GM12864 (cell line): ENCODE measurements at regions not wholly inside any gene's neighbourhood (a gene's known extent, or its start where the extent isn't known, plus 50 kb on each side); places are given as distances from the start of the nearest gene placed in this dataset.

Source experiments
- DNase-seq: peaks from one replicate; pipeline ENCODE4 v3.0.0-alpha.2; 2011; ENCODE audit warnings: low read depth
- H3K4me3 ChIP-seq: 2 replicates; pipeline ENCODE4 v1.5.1; 2011; ENCODE audit warnings: mild to moderate bottlenecking, low read depth, low read length, control low read depth
- TF ChIP-seq, protein P1 (sequence below): IDR thresholded peaks from 2 replicates; pipeline ENCODE4 v1.5.1; 2011; ENCODE audit warnings: low read depth, mild to moderate bottlenecking, moderate library complexity, low read length, control low read depth, inconsistent platforms; ENCODE audit errors: missing control alignments

DNA sequence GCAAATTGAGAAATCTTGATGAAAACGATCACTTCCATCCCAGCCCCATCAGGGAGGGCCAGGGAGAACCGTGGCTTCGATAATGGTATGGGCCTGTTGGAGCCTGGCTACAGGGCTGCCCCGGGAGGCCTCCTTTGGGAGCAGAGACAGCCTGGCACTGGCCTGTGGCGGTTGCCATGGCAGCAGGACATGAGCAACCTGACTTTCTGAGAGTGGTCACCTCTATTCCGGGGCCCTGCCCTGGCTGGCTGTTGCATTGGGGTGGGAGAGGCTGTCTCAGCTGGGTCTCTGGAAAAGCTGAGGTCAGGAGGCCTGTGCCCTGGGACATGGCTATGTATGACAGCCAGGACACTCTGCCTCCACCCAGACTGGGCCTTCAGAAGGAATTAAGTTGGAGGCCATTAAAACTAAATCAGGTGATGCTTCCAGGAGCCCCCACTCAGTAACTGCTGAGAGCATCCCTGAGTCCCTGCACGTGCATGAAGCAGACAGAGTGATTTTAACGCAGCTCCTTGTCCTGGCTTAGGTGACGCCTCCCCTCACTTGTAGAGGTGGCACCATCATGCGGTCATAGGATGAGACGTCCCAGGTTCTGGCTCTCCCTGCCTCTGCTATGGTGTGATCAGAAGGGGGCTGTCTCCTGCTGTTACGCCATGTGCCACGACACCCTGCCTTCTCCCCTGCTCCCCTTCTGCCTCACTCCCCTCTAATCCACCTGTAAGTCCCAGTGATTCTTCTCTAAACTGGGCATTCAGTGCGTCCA is 126.3 kb downstream of the SLC25A47 start:
- DNase-seq: no peak
- TF ChIP-seq, protein P1, sequence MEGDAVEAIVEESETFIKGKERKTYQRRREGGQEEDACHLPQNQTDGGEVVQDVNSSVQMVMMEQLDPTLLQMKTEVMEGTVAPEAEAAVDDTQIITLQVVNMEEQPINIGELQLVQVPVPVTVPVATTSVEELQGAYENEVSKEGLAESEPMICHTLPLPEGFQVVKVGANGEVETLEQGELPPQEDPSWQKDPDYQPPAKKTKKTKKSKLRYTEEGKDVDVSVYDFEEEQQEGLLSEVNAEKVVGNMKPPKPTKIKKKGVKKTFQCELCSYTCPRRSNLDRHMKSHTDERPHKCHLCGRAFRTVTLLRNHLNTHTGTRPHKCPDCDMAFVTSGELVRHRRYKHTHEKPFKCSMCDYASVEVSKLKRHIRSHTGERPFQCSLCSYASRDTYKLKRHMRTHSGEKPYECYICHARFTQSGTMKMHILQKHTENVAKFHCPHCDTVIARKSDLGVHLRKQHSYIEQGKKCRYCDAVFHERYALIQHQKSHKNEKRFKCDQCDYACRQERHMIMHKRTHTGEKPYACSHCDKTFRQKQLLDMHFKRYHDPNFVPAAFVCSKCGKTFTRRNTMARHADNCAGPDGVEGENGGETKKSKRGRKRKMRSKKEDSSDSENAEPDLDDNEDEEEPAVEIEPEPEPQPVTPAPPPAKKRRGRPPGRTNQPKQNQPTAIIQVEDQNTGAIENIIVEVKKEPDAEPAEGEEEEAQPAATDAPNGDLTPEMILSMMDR: no peak

DNA sequence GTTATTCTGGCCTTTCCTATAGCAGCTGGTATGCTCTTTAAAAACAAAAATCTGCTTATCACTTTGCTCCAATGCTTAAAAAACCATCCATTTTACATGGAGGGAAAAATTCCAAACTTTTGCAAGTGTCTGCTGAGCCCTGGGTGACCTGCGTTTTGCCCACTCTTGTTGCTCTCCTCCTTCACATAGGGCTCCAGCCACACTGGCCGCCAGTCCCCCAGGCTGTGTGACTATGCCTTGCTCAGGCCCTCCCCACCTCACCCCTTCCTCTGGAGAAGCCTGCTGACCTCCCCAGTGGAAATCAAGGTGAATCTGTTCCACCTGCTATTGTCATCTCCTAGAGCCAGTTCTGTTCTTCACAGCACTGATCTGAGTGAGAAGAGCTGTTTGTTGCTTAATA is 126.9 kb downstream of the SLC25A47 start:
- no peak for DNase-seq
- H3K4me3 ChIP-seq: no peak overlapping the region
- TF ChIP-seq, protein P1: no peak

More for the DNA sequence above, 126.3 kb downstream of the SLC25A47 start:
- no peak overlapping the region for H3K4me3 ChIP-seq

DNA sequence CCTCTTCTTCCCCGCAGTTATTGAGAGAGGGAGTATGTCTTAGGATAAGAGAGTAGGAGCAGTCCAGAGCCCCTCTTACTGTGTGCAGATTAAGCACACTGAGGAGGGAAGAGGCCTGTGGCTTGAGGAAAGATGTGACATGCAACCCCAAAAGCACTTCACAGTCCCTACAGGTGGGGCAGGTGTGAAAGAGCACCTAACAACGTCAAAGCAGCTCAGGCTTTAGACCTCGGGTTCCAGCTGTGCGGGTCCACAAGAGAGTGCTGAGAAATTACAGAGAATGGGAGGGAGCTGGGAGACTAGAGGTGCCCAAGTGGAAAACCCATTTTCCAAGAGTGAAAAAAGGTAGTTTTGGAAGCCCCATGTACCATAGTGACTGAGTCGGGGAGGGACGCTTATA is 127.6 kb downstream of the SLC25A47 start:
- TF ChIP-seq, protein P1: no peak
- no peak overlapping the region for H3K4me3 ChIP-seq
- DNase-seq: no peak

DNA sequence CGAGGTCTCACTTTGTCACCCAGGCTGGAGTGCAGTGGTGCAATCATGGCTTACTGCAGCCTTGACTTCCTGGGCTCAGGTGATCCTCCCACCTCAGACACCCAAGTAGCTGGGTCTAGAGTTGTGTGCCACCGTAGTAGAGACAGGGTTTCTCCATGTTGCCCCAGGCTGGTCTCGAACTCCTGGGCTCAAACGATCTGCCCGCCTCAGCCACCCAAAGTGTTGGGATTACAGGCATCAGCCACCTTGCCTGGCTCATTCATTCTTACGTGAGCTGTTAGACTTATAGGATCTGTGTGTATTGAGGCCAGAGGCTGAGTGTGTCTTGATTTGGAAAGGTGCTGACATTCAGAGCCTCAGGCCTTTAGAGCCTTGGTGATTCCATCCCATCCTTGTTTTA is 128.1 kb downstream of the SLC25A47 start:
- TF ChIP-seq, protein P1: no peak
- DNase-seq: no peak
- H3K4me3 ChIP-seq: no peak overlapping the region

DNA sequence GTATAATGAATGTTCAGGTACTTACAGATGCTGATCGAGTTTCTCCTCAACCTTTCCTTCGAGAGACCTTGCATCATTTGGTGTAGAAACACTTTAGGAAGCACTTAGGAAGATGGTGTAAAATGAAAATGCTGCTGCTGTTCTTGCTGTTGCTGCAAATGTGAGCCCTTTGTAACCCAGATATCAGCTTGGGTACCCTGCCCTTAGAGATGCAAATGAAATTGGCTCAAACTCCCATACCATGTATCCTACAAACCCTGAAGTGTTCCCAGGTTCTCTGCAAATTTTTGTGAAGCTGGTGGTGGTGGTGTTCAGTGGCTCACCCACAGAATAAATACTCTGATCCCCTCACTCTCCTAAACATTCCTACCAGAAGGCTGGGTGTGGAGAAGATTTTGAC is 130.8 kb downstream of the SLC25A47 start:
- no peak overlapping the region for H3K4me3 ChIP-seq
- TF ChIP-seq, protein P1: no peak
- no peak for DNase-seq

DNA sequence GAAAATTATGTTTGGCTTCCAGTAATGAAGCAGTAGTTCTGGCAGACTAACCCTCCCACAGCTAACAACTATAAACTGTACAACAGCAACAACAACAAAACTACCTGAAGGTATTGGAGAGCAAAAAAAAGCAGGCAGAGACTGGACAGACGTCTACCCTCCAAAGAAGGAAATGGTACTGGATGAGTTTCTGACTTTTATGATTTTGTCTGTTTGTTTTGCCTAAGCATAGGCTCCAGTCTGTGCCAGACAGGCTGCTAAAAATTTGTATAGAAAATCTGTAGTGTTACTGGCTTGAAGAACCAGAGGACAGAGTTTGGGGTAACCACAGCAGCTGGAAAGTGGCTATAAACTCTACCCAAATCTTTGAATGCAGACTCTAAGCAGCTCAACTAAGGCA is 131.3 kb downstream of the SLC25A47 start:
- no peak overlapping the region for H3K4me3 ChIP-seq
- no peak for DNase-seq
- TF ChIP-seq, protein P1: no peak

DNA sequence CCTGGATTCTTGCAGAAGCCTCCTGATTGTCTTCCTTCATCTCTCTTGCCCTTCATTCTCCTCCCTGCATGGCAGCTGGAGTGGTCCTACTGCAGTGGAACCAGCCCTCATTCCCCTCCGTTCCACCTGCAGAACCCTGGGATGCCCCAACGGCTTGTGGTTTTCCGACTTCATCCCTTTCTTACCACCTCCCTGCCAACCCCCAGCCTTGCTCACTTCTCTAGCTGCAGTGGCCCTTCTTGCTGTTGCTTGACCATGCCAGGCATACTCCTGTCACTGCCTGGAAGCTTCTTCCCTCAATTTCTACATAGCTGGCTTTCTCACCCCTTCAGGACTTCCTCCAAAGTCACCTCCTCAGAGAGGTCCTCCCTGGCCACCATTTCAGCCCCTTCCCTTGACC is 123.3 kb downstream of the BEGAIN start:
- H3K4me3 ChIP-seq: no peak overlapping the region
- TF ChIP-seq, protein P1: no peak
- no peak for DNase-seq
